Caco-2 (cell line): ENCODE measurements at regions not wholly inside any gene's neighbourhood (a gene's known extent, or its start where the extent isn't known, plus 50 kb on each side); places are given as distances from the start of the nearest gene placed in this dataset.

Experiments used
- BruUV-seq: library from RNA; stranded (reverse); fragments of 400-500 nt; replicated peaks from 2 replicates; lab custom pipeline; 2021; lab: Mats Ljungman, UMichigan
- CTCF ChIA-PET: fragments of 300-600 bp; sonication (Branson Sonifier 250); formaldehyde crosslinking; loops from one replicate; lab custom pipeline; 2022; ENCODE audit warnings: antibody characterized with exemption; lab: Charles Lee
- POLR2A ChIA-PET: fragments of 300-600 bp; sonication (Branson Sonifier 250); formaldehyde crosslinking; loops from one replicate; lab custom pipeline; 2022; ENCODE audit warnings: antibody characterized with exemption; lab: Charles Lee
- DNase-seq, 2 experiments: peaks; one replicate each; pipeline versions ENCODE4 v3.0.0 to v3.0.0-alpha.2; 2020 to 2022
- H3K27me3 ChIP-seq: replicated peaks from 2 replicates; pipeline ENCODE4 v1.6.0; 2011; ENCODE audit warnings: low read length; ENCODE audit not compliant: control insufficient read depth, insufficient read depth
- H3K36me3 ChIP-seq: 2 replicates; pipeline ENCODE4 v1.5.1; 2011; ENCODE audit warnings: low read length; ENCODE audit not compliant: control insufficient read depth, insufficient read depth
- H3K4me1 ChIP-seq: fragments of 250-450 bp; sonication (Bioruptor Pico); 2 replicates; pipeline ENCODE4 v1.5.1; 2020; ENCODE audit warnings: mild to moderate bottlenecking
- H3K4me3 ChIP-seq: 2 replicates; pipeline ENCODE4 v1.5.1; 2011; ENCODE audit warnings: low read depth, mild to moderate bottlenecking, control low read depth, low read length
- H3K9me3 ChIP-seq: fragments of 250-450 bp; sonication (Bioruptor Pico); 2 replicates; pipeline ENCODE4 v1.5.1; 2020; ENCODE audit warnings: mild to moderate bottlenecking, moderate library complexity
- H3K27ac Mint-ChIP-seq: one replicate; pipeline ENCODE4 v1.8.0; 2022; ENCODE audit warnings: mixed read lengths; ENCODE audit not compliant: unreplicated experiment
- H3K27me3 Mint-ChIP-seq: one replicate; pipeline ENCODE4 v1.8.0; 2022; ENCODE audit warnings: mixed read lengths; ENCODE audit not compliant: insufficient read depth, unreplicated experiment
- H3K36me3 Mint-ChIP-seq: one replicate; pipeline ENCODE4 v1.8.0; 2022; ENCODE audit warnings: mild to moderate bottlenecking, mixed read lengths; ENCODE audit not compliant: insufficient read depth, unreplicated experiment
- H3K4me1 Mint-ChIP-seq: one replicate; pipeline ENCODE4 v1.8.0; 2022; ENCODE audit warnings: low read depth, mixed read lengths; ENCODE audit not compliant: unreplicated experiment
- H3K4me3 Mint-ChIP-seq: one replicate; pipeline ENCODE4 v1.8.0; 2022; ENCODE audit warnings: mild to moderate bottlenecking, moderate library complexity, mixed read lengths; ENCODE audit not compliant: unreplicated experiment
- H3K9me3 Mint-ChIP-seq: one replicate; pipeline ENCODE4 v1.8.0; 2022; ENCODE audit warnings: mixed read lengths; ENCODE audit not compliant: unreplicated experiment
- intact Hi-C: fragments of 100-400 bp; cut with micrococcal nuclease; formaldehyde crosslinking; loops from one replicate; pipeline ENCODE4 v1.10.0; 2022; ENCODE audit not compliant: unreplicated experiment
- TF ChIP-seq, protein P1 (sequence below), 2 experiments: fragments of 200-600 bp in 1 of 2; IDR thresholded peaks; 1 replicate in 1 of 2; 2 replicates in 1 of 2; pipeline versions ENCODE4 v1.5.1 to v1.8.0; 2011 to 2022; ENCODE audit warnings: antibody characterized with exemption in 1 of 2, control low read depth in 1 of 2, inconsistent platforms in 1 of 2, low read depth in 1 of 2, low read length in 1 of 2, mild to moderate bottlenecking in 1 of 2, moderate library complexity in 1 of 2; ENCODE audit not compliant: insufficient read depth in 1 of 2, severe bottlenecking in 1 of 2, unreplicated experiment in 1 of 2

DNA sequence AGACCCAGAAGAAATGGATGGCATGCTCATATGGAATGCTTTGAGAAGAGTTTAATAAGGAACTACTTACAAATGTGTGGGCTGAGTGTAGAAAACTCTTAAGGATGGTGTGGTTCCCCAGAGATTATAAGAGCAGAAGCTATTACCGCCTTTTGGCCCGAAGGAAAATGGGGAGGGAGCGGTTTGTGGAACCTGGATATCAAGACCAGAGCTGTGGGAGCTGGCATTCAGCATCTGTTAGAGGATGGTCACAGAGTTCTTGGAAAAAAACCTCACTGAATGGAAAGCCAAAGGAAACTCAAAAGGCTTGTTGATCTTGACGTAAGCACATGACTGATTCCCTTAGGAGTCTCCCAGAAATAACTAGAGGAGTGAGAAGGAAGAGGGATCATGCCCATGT lies 151.0 kb downstream of the PJA2 start:
- Mint-ChIP-seq H3K27ac (no peak overlapping the region), H3K4me3 (no peak overlapping the region), H3K27me3 (no peaks in the 10 kb centered on the region), H3K4me1 (no peaks in the 10 kb centered on the region), H3K36me3 (no peaks in the 10 kb centered on the region), H3K9me3 (no peaks in the 10 kb centered on the region)
- POLR2A ChIA-PET, result no interaction called here
- Histone ChIP-seq H3K4me3 (no peak overlapping the region), H3K9me3 (no peaks in the 10 kb centered on the region), H3K36me3 (no peaks in the 10 kb centered on the region), H3K4me1 (no peaks in the 10 kb centered on the region), H3K27me3 (no peaks in the 10 kb centered on the region)
- no TSS peak for BruUV-seq
- intact Hi-C loops, result no loop called here
- no peak for DNase-seq
- CTCF ChIA-PET, result no interaction called here
- TF ChIP-seq, protein P1, sequence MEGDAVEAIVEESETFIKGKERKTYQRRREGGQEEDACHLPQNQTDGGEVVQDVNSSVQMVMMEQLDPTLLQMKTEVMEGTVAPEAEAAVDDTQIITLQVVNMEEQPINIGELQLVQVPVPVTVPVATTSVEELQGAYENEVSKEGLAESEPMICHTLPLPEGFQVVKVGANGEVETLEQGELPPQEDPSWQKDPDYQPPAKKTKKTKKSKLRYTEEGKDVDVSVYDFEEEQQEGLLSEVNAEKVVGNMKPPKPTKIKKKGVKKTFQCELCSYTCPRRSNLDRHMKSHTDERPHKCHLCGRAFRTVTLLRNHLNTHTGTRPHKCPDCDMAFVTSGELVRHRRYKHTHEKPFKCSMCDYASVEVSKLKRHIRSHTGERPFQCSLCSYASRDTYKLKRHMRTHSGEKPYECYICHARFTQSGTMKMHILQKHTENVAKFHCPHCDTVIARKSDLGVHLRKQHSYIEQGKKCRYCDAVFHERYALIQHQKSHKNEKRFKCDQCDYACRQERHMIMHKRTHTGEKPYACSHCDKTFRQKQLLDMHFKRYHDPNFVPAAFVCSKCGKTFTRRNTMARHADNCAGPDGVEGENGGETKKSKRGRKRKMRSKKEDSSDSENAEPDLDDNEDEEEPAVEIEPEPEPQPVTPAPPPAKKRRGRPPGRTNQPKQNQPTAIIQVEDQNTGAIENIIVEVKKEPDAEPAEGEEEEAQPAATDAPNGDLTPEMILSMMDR (IDR thresholded peaks at IDR 0.05; ENCODE audit: insufficient read depth in 1 of 2, low read depth in 1 of 2, low read length in 1 of 2, severe bottlenecking in 1 of 2, unreplicated experiment in 1 of 2), result no peak

DNA sequence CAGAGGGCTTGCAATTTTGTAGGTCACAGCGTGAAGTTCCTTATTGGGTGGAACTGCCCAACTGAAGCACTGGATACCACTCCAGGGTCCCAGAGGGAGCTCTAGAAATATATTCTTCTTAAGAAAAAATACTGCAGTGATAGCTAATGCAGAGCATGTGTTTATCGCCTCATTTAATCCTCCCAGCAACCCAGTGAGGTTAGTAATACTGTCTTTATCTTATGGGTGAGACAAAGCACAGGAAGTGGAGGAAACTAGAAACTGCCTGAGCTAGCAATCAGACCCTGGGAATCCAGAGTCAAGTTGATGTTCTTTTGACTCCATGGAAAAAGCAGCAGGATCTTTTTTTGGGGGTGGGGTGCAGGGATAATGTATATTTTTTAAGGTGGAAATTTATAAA lies 153.3 kb downstream of the PJA2 start:
- DNase-seq, result no peak
- Mint-ChIP-seq H3K4me3 (no peak overlapping the region), H3K9me3 (no peaks in the 10 kb centered on the region), H3K27me3 (peaks cover 3% of the 10 kb centered on the region), H3K36me3 (no peaks in the 10 kb centered on the region), H3K4me1 (no peaks in the 10 kb centered on the region), H3K27ac (no peak overlapping the region)
- intact Hi-C loops, result no loop called here
- BruUV-seq, result no TSS peak
- Histone ChIP-seq H3K27me3 (no peaks in the 10 kb centered on the region), H3K4me3 (no peak overlapping the region), H3K9me3 (no peaks in the 10 kb centered on the region), H3K36me3 (no peaks in the 10 kb centered on the region), H3K4me1 (no peaks in the 10 kb centered on the region)
- TF ChIP-seq, protein P1 (IDR thresholded peaks at IDR 0.05; ENCODE audit: insufficient read depth in 1 of 2, low read depth in 1 of 2, low read length in 1 of 2, severe bottlenecking in 1 of 2, unreplicated experiment in 1 of 2), result no peak
- CTCF ChIA-PET, result no interaction called here
- POLR2A ChIA-PET, result no interaction called here

DNA sequence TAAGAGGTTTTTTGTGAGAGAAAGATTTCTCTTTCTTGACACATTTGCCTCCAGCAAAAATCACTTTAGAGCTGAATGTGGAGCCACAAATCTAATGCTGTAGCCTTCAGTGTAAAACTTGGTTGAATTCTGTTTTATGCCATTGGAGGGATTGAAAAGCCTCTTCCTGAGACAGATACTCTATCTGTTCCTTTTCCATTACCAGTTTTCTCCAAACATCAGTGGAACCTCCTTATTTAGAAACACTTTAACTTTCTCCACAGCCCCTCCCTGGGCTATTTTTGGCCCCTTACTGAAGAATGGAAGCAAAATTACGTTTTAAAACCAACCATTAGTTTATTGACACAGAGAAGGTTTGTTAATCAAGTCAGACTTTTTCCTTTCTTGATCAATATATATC lies 155.3 kb downstream of the PJA2 start:
- Histone ChIP-seq H3K36me3 (no peaks in the 10 kb centered on the region), H3K4me1 (no peaks in the 10 kb centered on the region), H3K27me3 (no peaks in the 10 kb centered on the region), H3K4me3 (no peak overlapping the region), H3K9me3 (no peaks in the 10 kb centered on the region)
- Mint-ChIP-seq H3K4me1 (no peaks in the 10 kb centered on the region), H3K9me3 (peaks cover 3% of the 10 kb centered on the region), H3K4me3 (no peak overlapping the region), H3K27ac (no peak overlapping the region), H3K27me3 (peaks cover 6% of the 10 kb centered on the region), H3K36me3 (no peaks in the 10 kb centered on the region)
- BruUV-seq, result no TSS peak
- POLR2A ChIA-PET, result no interaction called here
- intact Hi-C loops, result no loop called here
- TF ChIP-seq, protein P1 (IDR thresholded peaks at IDR 0.05; ENCODE audit: insufficient read depth in 1 of 2, low read depth in 1 of 2, low read length in 1 of 2, severe bottlenecking in 1 of 2, unreplicated experiment in 1 of 2), result no peak
- DNase-seq, result no peak
- CTCF ChIA-PET, result no interaction called here
